H1 (cell line): ENCODE measurements at regions not wholly inside any gene's neighbourhood (a gene's known extent, or its start where the extent isn't known, plus 50 kb on each side); places are given as distances from the start of the nearest gene placed in this dataset.

Experiments used
- CTCF ChIA-PET: fragments of 300-600 bp; sonication (Branson Sonifier 250); formaldehyde crosslinking; loops from one replicate; lab custom pipeline; 2021; ENCODE audit not compliant: partially characterized antibody; lab: Charles Lee
- POLR2A ChIA-PET: fragments of 300-600 bp; sonication (Branson Sonifier 250); formaldehyde crosslinking; loops from one replicate; lab custom pipeline; 2021; ENCODE audit warnings: inconsistent platforms; ENCODE audit not compliant: partially characterized antibody; lab: Charles Lee
- DNase-seq, 2 experiments: peaks; one replicate each; pipeline versions ENCODE4 v3.0.0 to v3.0.0-alpha.2; 2010 to 2022; ENCODE audit warnings: low spot score in 2 of 2, low read depth in 1 of 2, mixed read lengths in 1 of 2
- FAIRE-seq: peaks from 2 replicates; lab custom pipeline; 2011; peaks lifted over from hg19 to GRCh38; lab: Jason Lieb, UNC
- H2AFZ ChIP-seq: 2 replicates; pipeline ENCODE4 v1.8.1; 2012; ENCODE audit warnings: low read length, inconsistent platforms
- H2AK5ac ChIP-seq: 2 replicates; pipeline ENCODE4 v1.6.1; 2013; ENCODE audit warnings: low read depth, low read length
- H2BK120ac ChIP-seq: replicated peaks from 2 replicates; pipeline ENCODE3; 2013; ENCODE audit warnings: low read depth, low read length, inconsistent platforms
- H2BK12ac ChIP-seq: 2 replicates; pipeline ENCODE4 v1.6.1; 2013; ENCODE audit warnings: low read depth, low read length
- H2BK15ac ChIP-seq: 2 replicates; pipeline ENCODE4 v1.6.1; 2013; ENCODE audit warnings: low read length
- H2BK20ac ChIP-seq: 2 replicates; pipeline ENCODE4 v1.6.1; 2013; ENCODE audit warnings: low read length
- H2BK5ac ChIP-seq: 2 replicates; pipeline ENCODE4 v1.6.1; 2013; ENCODE audit warnings: low read depth, low read length
- H3K14ac ChIP-seq: 2 replicates; pipeline ENCODE4 v1.6.1; 2013; ENCODE audit warnings: inconsistent platforms; ENCODE audit not compliant: insufficient read length
- H3K18ac ChIP-seq: 2 replicates; pipeline ENCODE4 v1.6.1; 2013; ENCODE audit warnings: low read length; ENCODE audit errors: extremely low read depth
- H3K23ac ChIP-seq: 2 replicates; pipeline ENCODE4 v1.6.1; 2013; ENCODE audit warnings: inconsistent platforms; ENCODE audit not compliant: insufficient read length
- H3K23me2 ChIP-seq: 2 replicates; pipeline ENCODE4 v1.6.1; 2013; ENCODE audit warnings: low read depth, low read length
- H3K27ac ChIP-seq: 2 replicates; pipeline ENCODE4 v1.6.1; 2011; ENCODE audit warnings: low read depth, low read length, inconsistent platforms
- H3K27me3 ChIP-seq, 4 experiments: replicated peaks in 1 of 4; 1 replicate in 1 of 4; 2 replicates in 3 of 4; pipeline versions ENCODE4 v1.6.1 to v1.8.1; 2011 to 2013; ENCODE audit warnings: low read length in 3 of 4, mild to moderate bottlenecking in 3 of 4, inconsistent platforms in 2 of 4, mixed read lengths in 2 of 4, moderate library complexity in 1 of 4; ENCODE audit not compliant: control insufficient read depth in 3 of 4, insufficient read depth in 3 of 4; ENCODE audit errors: extremely low read depth in 1 of 4
- H3K36me3 ChIP-seq, 4 experiments: 2 replicates each; pipeline versions ENCODE4 v1.6.1 to v1.8.1; 2011 to 2013; ENCODE audit warnings: mild to moderate bottlenecking in 4 of 4, low read length in 3 of 4, moderate library complexity in 2 of 4, control low read depth in 1 of 4, inconsistent platforms in 1 of 4; ENCODE audit not compliant: insufficient read depth in 4 of 4, control insufficient read depth in 2 of 4
- H3K4ac ChIP-seq: replicated peaks from 2 replicates; pipeline ENCODE3; 2013; ENCODE audit warnings: low read length, low read depth, mixed read lengths, inconsistent platforms; ENCODE audit not compliant: insufficient read length
- H3K4me1 ChIP-seq, 4 experiments: replicated peaks in 1 of 4; 1 replicate in 1 of 4; 2 replicates in 3 of 4; pipeline versions ENCODE4 v1.6.1 to v1.8.1; 2011 to 2013; ENCODE audit warnings: low read length in 3 of 4, inconsistent platforms in 2 of 4, mixed read lengths in 1 of 4; ENCODE audit not compliant: insufficient read depth in 4 of 4, control insufficient read depth in 3 of 4
- H3K4me2 ChIP-seq, 2 experiments: 2 replicates each; pipeline versions ENCODE4 v1.6.1 to v1.8.1; 2011 to 2013; ENCODE audit warnings: low read depth in 2 of 2, low read length in 2 of 2, control low read depth in 1 of 2, inconsistent platforms in 1 of 2, mild to moderate bottlenecking in 1 of 2; ENCODE audit not compliant: insufficient read depth in 1 of 2
- H3K4me3 ChIP-seq, 4 experiments: fragments of 200-600, 300-600 bp in 1 of 4; sonication (generic), shearing (Covaris generic), sonication (Bioruptor Twin) in 1 of 4; 2 replicates each; pipeline versions ENCODE4 v1.5.1 to v1.8.1; 2011 to 2016; ENCODE audit warnings: low read length in 4 of 4, low read depth in 3 of 4, control low read depth in 2 of 4, inconsistent platforms in 2 of 4, mild to moderate bottlenecking in 2 of 4, mixed read lengths in 1 of 4, moderate library complexity in 1 of 4; ENCODE audit not compliant: insufficient read depth in 2 of 4; ENCODE audit errors: extremely low read depth in 1 of 4
- H3K56ac ChIP-seq: replicated peaks from 2 replicates; pipeline ENCODE3; 2013; ENCODE audit warnings: low read depth, mild to moderate bottlenecking, mixed read lengths, low read length, inconsistent platforms; ENCODE audit not compliant: insufficient read length
- H3K79me1 ChIP-seq: 2 replicates; pipeline ENCODE4 v1.6.1; 2013; ENCODE audit warnings: low read depth, low read length, control low read depth
- H3K79me2 ChIP-seq, 2 experiments: 2 replicates each; pipeline versions ENCODE4 v1.6.1 to v1.8.1; 2012 to 2013; ENCODE audit warnings: low read length in 2 of 2, mild to moderate bottlenecking in 2 of 2, inconsistent platforms in 1 of 2; ENCODE audit not compliant: insufficient read depth in 2 of 2, control insufficient read depth in 1 of 2
- H3K9ac ChIP-seq, 4 experiments: replicated peaks in 1 of 4; 1 replicate in 1 of 4; 2 replicates in 3 of 4; pipeline versions ENCODE4 v1.6.1 to v1.8.1; 2011 to 2013; ENCODE audit warnings: low read depth in 3 of 4, low read length in 3 of 4, control low read depth in 2 of 4, mild to moderate bottlenecking in 2 of 4, moderate library complexity in 2 of 4, inconsistent platforms in 1 of 4; ENCODE audit errors: extremely low read depth in 1 of 4
- H3K9me3 ChIP-seq, 2 experiments: 2 replicates each; pipeline versions ENCODE4 v1.6.1 to v1.8.1; 2012 to 2013; ENCODE audit warnings: mild to moderate bottlenecking in 2 of 2, moderate library complexity in 2 of 2, control low read depth in 1 of 2, inconsistent platforms in 1 of 2, low read depth in 1 of 2, low read length in 1 of 2, mixed read lengths in 1 of 2; ENCODE audit not compliant: insufficient read depth in 2 of 2
- H4K20me1 ChIP-seq, 2 experiments: replicated peaks in 1 of 2; 2 replicates each; pipeline versions ENCODE3 to v1.8.1; 2011 to 2013; ENCODE audit warnings: inconsistent platforms in 2 of 2, low read length in 2 of 2, mild to moderate bottlenecking in 1 of 2; ENCODE audit not compliant: insufficient read depth in 2 of 2, control insufficient read depth in 1 of 2
- H4K5ac ChIP-seq: 2 replicates; pipeline ENCODE4 v1.6.1; 2013; ENCODE audit warnings: low read length, low read depth, mixed read lengths, inconsistent platforms; ENCODE audit not compliant: insufficient read length
- H4K8ac ChIP-seq: 2 replicates; pipeline ENCODE4 v1.8.0; 2013; ENCODE audit warnings: mild to moderate bottlenecking, moderate library complexity, low read length, inconsistent platforms; ENCODE audit not compliant: insufficient read depth; ENCODE audit errors: extremely low read depth
- H4K91ac ChIP-seq: replicated peaks from 2 replicates; pipeline ENCODE3; 2013; ENCODE audit warnings: low read length, mixed read lengths, inconsistent platforms; ENCODE audit not compliant: insufficient read length
- CBX8 ChIP-seq: fragments of 300-800, 300-1000 bp; sonication (generic); IDR thresholded peaks from 2 replicates; pipeline ENCODE4 v1.7.1; 2016; ENCODE audit warnings: low read depth, low read length, borderline replicate concordance
- CHD1 ChIP-seq: IDR thresholded peaks from 2 replicates; pipeline ENCODE4 v1.6.1; 2012; ENCODE audit warnings: low read depth, low read length, improper control_type of control experiment
- CHD2 ChIP-seq: IDR thresholded peaks from 2 replicates; pipeline ENCODE4 v1.6.1; 2012; ENCODE audit warnings: low read length, improper control_type of control experiment
- GTF2F1 ChIP-seq: IDR thresholded peaks from 2 replicates; pipeline ENCODE4 v1.6.1; 2012; ENCODE audit warnings: low read depth, low read length, improper control_type of control experiment, borderline replicate concordance
- HDAC2 ChIP-seq, 2 experiments: fragments of 300-600 bp in 1 of 2; sonication (generic) in 1 of 2; IDR thresholded peaks; 2 replicates each; pipeline ENCODE4 v1.6.1; 2011 to 2012; ENCODE audit warnings: low read depth in 2 of 2, low read length in 2 of 2, mild to moderate bottlenecking in 2 of 2, moderate library complexity in 2 of 2, borderline replicate concordance in 1 of 2, inconsistent platforms in 1 of 2
- JUN ChIP-seq: IDR thresholded peaks from 2 replicates; pipeline ENCODE4 v1.6.1; 2011; ENCODE audit warnings: low read depth, mild to moderate bottlenecking, improper control_type of control experiment, low read length
- PHF8 ChIP-seq: fragments of 200-600 bp; sonication (generic); conservative IDR thresholded peaks from 2 replicates; pipeline ENCODE4 v1.7.1; 2012; ENCODE audit warnings: low read depth, mild to moderate bottlenecking, inconsistent platforms, low read length, moderate library complexity
- POLR2A ChIP-seq, 2 experiments: IDR thresholded peaks; 1 replicate in 1 of 2; 2 replicates in 1 of 2; pipeline ENCODE4 v1.6.1; 2011; ENCODE audit warnings: low read depth in 2 of 2, low read length in 2 of 2, mild to moderate bottlenecking in 2 of 2; ENCODE audit errors: control extremely low read depth in 1 of 2
- RAD21 ChIP-seq, 2 experiments: IDR thresholded peaks in 1 of 2; conservative IDR thresholded peaks in 1 of 2; 2 replicates each; pipeline ENCODE4 v1.6.1; 2011; ENCODE audit warnings: low read depth in 2 of 2, low read length in 2 of 2, improper control_type of control experiment in 1 of 2, inconsistent platforms in 1 of 2, mild to moderate bottlenecking in 1 of 2, moderate library complexity in 1 of 2
- RBBP5 ChIP-seq: IDR thresholded peaks from 2 replicates; pipeline ENCODE4 v1.7.1; 2012; ENCODE audit warnings: low read depth, mild to moderate bottlenecking, inconsistent platforms, low read length, moderate library complexity, borderline replicate concordance
- RFX5 ChIP-seq: IDR thresholded peaks from 2 replicates; pipeline ENCODE4 v1.6.1; 2011; ENCODE audit warnings: low read depth, low read length, improper control_type of control experiment, borderline replicate concordance
- SRF ChIP-seq: IDR thresholded peaks from 2 replicates; pipeline ENCODE4 v1.6.1; 2011; ENCODE audit warnings: mild to moderate bottlenecking, low read depth, low read length, moderate library complexity
- TEAD4 ChIP-seq: IDR thresholded peaks from 2 replicates; pipeline ENCODE4 v1.6.1; 2012; ENCODE audit warnings: low read depth, low read length, inconsistent platforms, mixed read lengths
- WGBS, 2 experiments: shearing (Covaris generic) in 1 of 2; methylation state at CpG; one replicate each; pipeline versions ENCODE4 v1.1.6 to v1.1.7; 2013 to 2015; ENCODE audit warnings: low lambda C conversion rate in 2 of 2, mixed read lengths in 2 of 2, inconsistent platforms in 1 of 2, low coverage in 1 of 2, missing lambda C conversion rate in 1 of 2; ENCODE audit not compliant: insufficient replicate concordance in 2 of 2, insufficient coverage in 1 of 2, insufficient read length in 1 of 2; ENCODE audit errors: extremely low coverage in 1 of 2, missing lambda C conversion rate in 1 of 2; 5-methylcytosine and 5-hydroxymethylcytosine counted together
- TF ChIP-seq, protein P1 (sequence below): IDR thresholded peaks from 2 replicates; pipeline ENCODE4 v1.6.1; 2012; ENCODE audit warnings: inconsistent platforms

GRCh38 chr2:67066782-67067181, 330.4 kb upstream of the ETAA1 start:
- no peak overlapping the region for H2BK5ac ChIP-seq
- no peak overlapping the region for H3K18ac ChIP-seq
- H4K20me1 ChIP-seq, result no peaks in the 10 kb centered on the region
- ChIA-PET CTCF (no interaction called here), POLR2A (no interaction called here)
- H2BK12ac ChIP-seq, result no peak overlapping the region
- no peak overlapping the region for H3K27ac ChIP-seq
- H3K4me2 ChIP-seq, result no peak overlapping the region
- H4K91ac ChIP-seq, result no peak overlapping the region
- H3K23me2 ChIP-seq, result no peaks in the 10 kb centered on the region
- no peak overlapping the region for H3K4ac ChIP-seq
- H2BK20ac ChIP-seq, result no peak overlapping the region
- H4K5ac ChIP-seq, result no peak overlapping the region
- H4K8ac ChIP-seq, result no peak overlapping the region
- no peak overlapping the region for H3K14ac ChIP-seq
- no peak overlapping the region for H2AFZ ChIP-seq
- H3K9ac ChIP-seq, result no peak overlapping the region
- H2BK120ac ChIP-seq, result no peak overlapping the region
- no peak overlapping the region for H2AK5ac ChIP-seq
- H3K23ac ChIP-seq, result no peak overlapping the region
- DNase-seq, result no peak
- no peaks in the 10 kb centered on the region for H3K79me1 ChIP-seq
- H3K4me1 ChIP-seq, result no peaks in the 10 kb centered on the region
- no peak overlapping the region for H3K56ac ChIP-seq
- H3K27me3 ChIP-seq, result no peaks in the 10 kb centered on the region
- no peaks in the 10 kb centered on the region for H3K79me2 ChIP-seq
- no peaks in the 10 kb centered on the region for H3K9me3 ChIP-seq
- no peak overlapping the region for H2BK15ac ChIP-seq
- no peak for FAIRE-seq
- 89% methylated on average over 3 of the region's 3 CpGs; no CpG with 5 or more reads in 1 of the 2 experiments for WGBS, 2 experiments
- no peaks in the 10 kb centered on the region for H3K36me3 ChIP-seq
- H3K4me3 ChIP-seq, result no peak overlapping the region
- TF ChIP-seq HDAC2 (IDR thresholded peaks at IDR 0.05; ENCODE audit: borderline replicate concordance in 1 of 2, low read depth in 2 of 2, low read length in 2 of 2) (no peak), CBX8 (no peak), CHD1 (no peak), CHD2 (no peak), PHF8 (no peak), TEAD4 (no peak), GTF2F1 (no peak), POLR2A (IDR thresholded peaks at IDR 0.05; ENCODE audit: control extremely low read depth in 1 of 2, low read depth in 2 of 2, low read length in 2 of 2) (no peak), RFX5 (no peak), JUN (no peak), RAD21 (IDR thresholded peaks at IDR 0.05 in 1 of 2, conservative IDR thresholded peaks at IDR 0.05 in 1 of 2; ENCODE audit: low read depth in 2 of 2, low read length in 2 of 2) (no peak), RBBP5 (no peak), SRF (no peak)
- TF ChIP-seq, protein P1, sequence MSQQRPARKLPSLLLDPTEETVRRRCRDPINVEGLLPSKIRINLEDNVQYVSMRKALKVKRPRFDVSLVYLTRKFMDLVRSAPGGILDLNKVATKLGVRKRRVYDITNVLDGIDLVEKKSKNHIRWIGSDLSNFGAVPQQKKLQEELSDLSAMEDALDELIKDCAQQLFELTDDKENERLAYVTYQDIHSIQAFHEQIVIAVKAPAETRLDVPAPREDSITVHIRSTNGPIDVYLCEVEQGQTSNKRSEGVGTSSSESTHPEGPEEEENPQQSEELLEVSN, result no peak
